ENCODE measurements at regions not wholly inside any gene's neighbourhood (a gene's known extent, or its start where the extent isn't known, plus 50 kb on each side); places are given as distances from the start of the nearest gene placed in this dataset.
A peak's percentile ranks its signal among the peaks of the same experiment; 100 is the strongest.

GRCh38 chr11:86156397-86156955, 87.6 kb upstream of the PICALM start:
- Histone ChIP-seq H3K9me3 (no peaks in the 10 kb centered on the region), H3K4me1 (ENCODE audit: control insufficient read depth in 1 of 2, low read depth in 2 of 2) (peaks cover 12 to 18% of the 10 kb centered on the region in 2 donors), H3K27me3 (replicated peaks; ENCODE audit: insufficient read depth) (no peaks in the 10 kb centered on the region), H3K27ac (no peak overlapping the region), H3K36me3 (no peaks in the 10 kb centered on the region), H3K4me3 (no peak overlapping the region)
- ATAC-seq (ENCODE audit: insufficient number of reproducible peaks, low FRiP score, low read depth) (no peak), DNase-seq (ENCODE audit: low spot score) (no peak)
- no peak for TF ChIP-seq CTCF (IDR thresholded peaks at IDR 0.05)

- no peak for TF ChIP-seq CTCF (IDR thresholded peaks at IDR 0.05)
- DNase-seq (ENCODE audit: low spot score) (no peak), ATAC-seq (ENCODE audit: insufficient number of reproducible peaks, low FRiP score, low read depth) (no peak)
- H3K27ac ChIP-seq: no peak overlapping the region
- peaks cover 24 to 30% of the 10 kb centered on the region in 2 donors for H3K4me1 ChIP-seq (ENCODE audit: control insufficient read depth in 1 of 2, low read depth in 2 of 2)
- no peak overlapping the region for H3K4me3 ChIP-seq
- H3K36me3 ChIP-seq: no peaks in the 10 kb centered on the region
- H3K27me3 ChIP-seq (replicated peaks; ENCODE audit: insufficient read depth): no peaks in the 10 kb centered on the region
- H3K9me3 ChIP-seq: no peaks in the 10 kb centered on the region
These were observed 86.4 kb upstream of the PICALM start for GRCh38 chr11:86155200-86155844.

GRCh38 chr11:86153439-86153838, 84.6 kb upstream of the PICALM start:
- H3K4me1 ChIP-seq (ENCODE audit: control insufficient read depth in 1 of 2, low read depth in 2 of 2): peaks cover 34 to 44% of the 10 kb centered on the region in 2 donors
- no peak overlapping the region for H3K4me3 ChIP-seq
- H3K27me3 ChIP-seq (replicated peaks; ENCODE audit: insufficient read depth): no peaks in the 10 kb centered on the region
- H3K27ac ChIP-seq: peak overlapping the region in 1 of 2 donors; percentile 88
- no peak for ATAC-seq (ENCODE audit: insufficient number of reproducible peaks, low FRiP score, low read depth)
- DNase-seq (ENCODE audit: low spot score): no peak
- H3K9me3 ChIP-seq: no peaks in the 10 kb centered on the region
- no peaks in the 10 kb centered on the region for H3K36me3 ChIP-seq
- TF ChIP-seq CTCF (IDR thresholded peaks at IDR 0.05): no peak

GRCh38 chr11:86152901-86153300, 84.0 kb upstream of the PICALM start:
- no peak overlapping the region for H3K4me3 ChIP-seq
- no peaks in the 10 kb centered on the region for H3K36me3 ChIP-seq
- TF ChIP-seq CTCF (IDR thresholded peaks at IDR 0.05): no peak
- H3K27ac ChIP-seq: peak overlapping the region in 1 of 2 donors; percentile 88
- DNase-seq (ENCODE audit: low spot score) (no peak), ATAC-seq (ENCODE audit: insufficient number of reproducible peaks, low FRiP score, low read depth) (no peak)
- H3K9me3 ChIP-seq: no peaks in the 10 kb centered on the region
- H3K4me1 ChIP-seq (ENCODE audit: control insufficient read depth in 1 of 2, low read depth in 2 of 2): peaks cover 34 to 46% of the 10 kb centered on the region in 2 donors
- H3K27me3 ChIP-seq (replicated peaks; ENCODE audit: insufficient read depth): no peaks in the 10 kb centered on the region

GRCh38 chr11:86152006-86152862, 83.3 kb upstream of the PICALM start:
- H3K27me3 ChIP-seq (replicated peaks; ENCODE audit: insufficient read depth): no peaks in the 10 kb centered on the region
- DNase-seq (ENCODE audit: low spot score) (no peak), ATAC-seq (ENCODE audit: insufficient number of reproducible peaks, low FRiP score, low read depth) (no peak)
- peak overlapping the region; percentile 32 for H3K4me3 ChIP-seq
- H3K27ac ChIP-seq: peak overlapping the region; percentile 87 to 88
- no peaks in the 10 kb centered on the region for H3K36me3 ChIP-seq
- peaks cover 34 to 46% of the 10 kb centered on the region in 2 donors for H3K4me1 ChIP-seq (ENCODE audit: control insufficient read depth in 1 of 2, low read depth in 2 of 2)
- no peaks in the 10 kb centered on the region for H3K9me3 ChIP-seq
- TF ChIP-seq CTCF (IDR thresholded peaks at IDR 0.05): no peak

Measured in thoracic aorta (tissue), 2 donors.